K562 (cell line): ENCODE measurements at regions not wholly inside any gene's neighbourhood (a gene's known extent, or its start where the extent isn't known, plus 50 kb on each side); places are given as distances from the start of the nearest gene placed in this dataset.

Experiments
- ATAC-seq: fragments of 200-7000 bp; cut with Tn5 transposase; 3 replicates; pipeline ENCODE4 v1.9.1; 2020; ENCODE audit warnings: moderate library complexity
- BruUV-seq: library from RNA; stranded (reverse); fragments of 400-500 nt; replicated peaks from 2 replicates; lab custom pipeline; 2021; lab: Mats Ljungman, UMichigan
- CTCF ChIA-PET: fragments of 300-600 bp; formaldehyde crosslinking; extraction: SDS; loops from one replicate; lab custom pipeline; 2021; ENCODE audit warnings: low intra/inter-chr PET ratio; lab: Yijun Ruan, JAX
- POLR2A ChIA-PET: fragments of 300-600, 350-650 bp; sonication (Branson Sonifier 250); formaldehyde crosslinking; extraction: SDS; loops from one replicate; lab custom pipeline; 2021; ENCODE audit warnings: antibody characterized with exemption, inconsistent platforms; lab: Yijun Ruan, JAX
- DNase-seq, 4 experiments: peaks; one replicate each; pipeline versions ENCODE4 v3.0.0 to v3.0.0-alpha.2; 2011 to 2018; ENCODE audit warnings: low spot score in 3 of 4, mixed read lengths in 3 of 4; ENCODE audit errors: extremely low read depth in 1 of 4
- FAIRE-seq: peaks from 2 replicates; lab custom pipeline; 2011; peaks lifted over from hg19 to GRCh38; lab: Jason Lieb, UNC
- H2AFZ ChIP-seq: 2 replicates; pipeline ENCODE4 v1.6.0; 2011; ENCODE audit warnings: low read depth, low read length, control low read depth, inconsistent platforms
- H3K27ac ChIP-seq: fragments of 200-600 bp; 3 replicates; pipeline ENCODE4 v1.8.0; 2011; ENCODE audit warnings: low read depth, mild to moderate bottlenecking, control low read depth, inconsistent platforms, low read length, moderate library complexity, mixed read lengths; ENCODE audit errors: extremely low read depth
- H3K27me3 ChIP-seq, 2 experiments: fragments of 300-600 bp in 1 of 2; 2 replicates in 1 of 2; 3 replicates in 1 of 2; pipeline versions ENCODE4 v1.6.0 to v1.8.0; 2011; ENCODE audit warnings: inconsistent platforms in 2 of 2, low read length in 2 of 2, mild to moderate bottlenecking in 1 of 2, mixed read lengths in 1 of 2, moderate library complexity in 1 of 2; ENCODE audit not compliant: control insufficient read depth in 2 of 2, insufficient read depth in 2 of 2
- H3K36me3 ChIP-seq: fragments of 300-600 bp; 3 replicates; pipeline ENCODE4 v1.8.0; 2011; ENCODE audit warnings: mild to moderate bottlenecking, low read length, inconsistent platforms; ENCODE audit not compliant: control insufficient read depth, insufficient read depth
- H3K4me1 ChIP-seq, 2 experiments: fragments of 200-600 bp in 1 of 2; replicated peaks in 1 of 2; 2 replicates in 1 of 2; 3 replicates in 1 of 2; pipeline versions ENCODE4 v1.5.1 to v1.8.0; 2011; ENCODE audit warnings: inconsistent platforms in 2 of 2, low read length in 2 of 2, mild to moderate bottlenecking in 1 of 2, mixed read lengths in 1 of 2, moderate library complexity in 1 of 2; ENCODE audit not compliant: control insufficient read depth in 2 of 2, insufficient read depth in 2 of 2
- H3K4me2 ChIP-seq: 2 replicates; pipeline ENCODE4 v1.6.1; 2011; ENCODE audit warnings: low read length, control low read depth, inconsistent platforms, mixed read lengths; ENCODE audit not compliant: insufficient read depth
- H3K4me3 ChIP-seq: fragments of 200-600 bp; sonication (generic), shearing (Covaris generic); 2 replicates; pipeline ENCODE4 v1.5.1; 2016; ENCODE audit warnings: control low read depth, inconsistent platforms
- H3K79me2 ChIP-seq: fragments of 200-600 bp; 3 replicates; pipeline ENCODE4 v1.8.0; 2011; ENCODE audit warnings: low read length, inconsistent platforms; ENCODE audit not compliant: control insufficient read depth, insufficient read depth
- H3K9ac ChIP-seq, 2 experiments: 2 replicates each; pipeline versions ENCODE4 v1.6.0 to v1.6.1; 2011; ENCODE audit warnings: low read depth in 2 of 2, low read length in 2 of 2, control low read depth in 1 of 2, inconsistent platforms in 1 of 2, mild to moderate bottlenecking in 1 of 2, mixed read lengths in 1 of 2; ENCODE audit not compliant: insufficient read depth in 1 of 2
- H3K9me1 ChIP-seq: one replicate; pipeline ENCODE4 v1.6.0; 2011; ENCODE audit warnings: inconsistent platforms, mild to moderate bottlenecking, low read length, moderate library complexity; ENCODE audit not compliant: control insufficient read depth, insufficient read depth
- H3K9me3 ChIP-seq: replicated peaks from 2 replicates; pipeline ENCODE4 v1.5.1; 2011; ENCODE audit warnings: low read depth, low read length, inconsistent platforms; ENCODE audit not compliant: control insufficient read depth, insufficient read depth
- H4K20me1 ChIP-seq: replicated peaks from 2 replicates; pipeline ENCODE4 v1.6.1; 2011; ENCODE audit warnings: low read length, inconsistent platforms, mixed read lengths; ENCODE audit not compliant: control insufficient read depth, insufficient read depth
- ATF6 ChIP-seq: sonication (generic); formaldehyde crosslinking; IDR thresholded peaks from 2 replicates; pipeline ENCODE4 v1.4.0; 2020; ENCODE audit warnings: mild to moderate bottlenecking, missing genetic modification reagents
- ELF4 ChIP-seq: fragments of 450-650 bp; formaldehyde crosslinking; IDR thresholded peaks from 2 replicates; pipeline ENCODE4 v1.4.0; 2022; ENCODE audit warnings: missing genetic modification characterization
- ETV6 ChIP-seq, 3 experiments: fragments of 150-350 bp in 1 of 3; sonication (generic) in 1 of 3; formaldehyde crosslinking in 1 of 3; IDR thresholded peaks; 2 replicates each; pipeline versions ENCODE4 v1.6.1 to v1.8.0; 2014 to 2022; ENCODE audit warnings: borderline replicate concordance in 2 of 3, low read depth in 2 of 3, antibody characterized with exemption in 1 of 3, low read length in 1 of 3, mild to moderate bottlenecking in 1 of 3, missing genetic modification reagents in 1 of 3
- GTF2B ChIP-seq: IDR thresholded peaks from 2 replicates; pipeline ENCODE4 v1.6.1; 2011; ENCODE audit not compliant: insufficient read length; ENCODE audit errors: extremely low read depth
- HES1 ChIP-seq: fragments of 450-650 bp; IDR thresholded peaks from 2 replicates; pipeline ENCODE4 v1.6.1; 2016; ENCODE audit warnings: low read depth, mild to moderate bottlenecking, moderate library complexity
- POLR3G ChIP-seq: IDR thresholded peaks from 2 replicates; pipeline ENCODE4 v1.6.1; 2011; ENCODE audit not compliant: insufficient read length, insufficient replicate concordance; ENCODE audit errors: extremely low read depth
- RUNX1 ChIP-seq: sonication (generic); IDR thresholded peaks from 2 replicates; pipeline ENCODE4 v1.6.1; 2016; ENCODE audit warnings: antibody characterized with exemption, low read depth
- ZBTB11 ChIP-seq, 3 experiments: fragments of 200-800 bp in 1 of 3; fragments of 250-450 bp in 1 of 3; fragments of 450-650 bp in 1 of 3; sonication (Bioruptor Pico) in 1 of 3; sonication (Bioruptor generic) in 1 of 3; formaldehyde crosslinking in 1 of 3; IDR thresholded peaks; 2 replicates each; pipeline versions ENCODE4 v1.6.1 to v1.8.0; 2016 to 2022; ENCODE audit warnings: mild to moderate bottlenecking in 2 of 3, missing genetic modification characterization in 2 of 3, missing compliant biosample characterization in 1 of 3, moderate library complexity in 1 of 3
- ZNF699 ChIP-seq: fragments of 250-450 bp; sonication (Bioruptor Pico); IDR thresholded peaks from 2 replicates; pipeline ENCODE4 v1.8.0; 2021; ENCODE audit warnings: mild to moderate bottlenecking, moderate library complexity; ENCODE audit not compliant: insufficient replicate concordance
- WGBS: fragments of 100-300 bp; shearing (Covaris generic); methylation state at CpG from one replicate; pipeline ENCODE4 v1.1.6; 2016; ENCODE audit warnings: low coverage, mixed read lengths; ENCODE audit not compliant: insufficient coverage; ENCODE audit errors: missing lambda C conversion rate; 5-methylcytosine and 5-hydroxymethylcytosine counted together
- in situ Hi-C: fragments of 300-500 bp; cut with MboI; formaldehyde crosslinking; loops from 4 replicates; pipeline ENCODE4 v1.15.0; 2018; ENCODE audit warnings: inconsistent platforms, mixed read lengths
- intact Hi-C: fragments of 100-400 bp; cut with micrococcal nuclease; formaldehyde crosslinking; loops from 2 replicates; pipeline ENCODE4 v1.14.2; 2022
- TF ChIP-seq, protein P1 (sequence below): fragments of 250-450 bp; sonication (Bioruptor Pico); IDR thresholded peaks from 2 replicates; pipeline ENCODE4 v1.6.1; 2021; ENCODE audit warnings: mild to moderate bottlenecking

DNA sequence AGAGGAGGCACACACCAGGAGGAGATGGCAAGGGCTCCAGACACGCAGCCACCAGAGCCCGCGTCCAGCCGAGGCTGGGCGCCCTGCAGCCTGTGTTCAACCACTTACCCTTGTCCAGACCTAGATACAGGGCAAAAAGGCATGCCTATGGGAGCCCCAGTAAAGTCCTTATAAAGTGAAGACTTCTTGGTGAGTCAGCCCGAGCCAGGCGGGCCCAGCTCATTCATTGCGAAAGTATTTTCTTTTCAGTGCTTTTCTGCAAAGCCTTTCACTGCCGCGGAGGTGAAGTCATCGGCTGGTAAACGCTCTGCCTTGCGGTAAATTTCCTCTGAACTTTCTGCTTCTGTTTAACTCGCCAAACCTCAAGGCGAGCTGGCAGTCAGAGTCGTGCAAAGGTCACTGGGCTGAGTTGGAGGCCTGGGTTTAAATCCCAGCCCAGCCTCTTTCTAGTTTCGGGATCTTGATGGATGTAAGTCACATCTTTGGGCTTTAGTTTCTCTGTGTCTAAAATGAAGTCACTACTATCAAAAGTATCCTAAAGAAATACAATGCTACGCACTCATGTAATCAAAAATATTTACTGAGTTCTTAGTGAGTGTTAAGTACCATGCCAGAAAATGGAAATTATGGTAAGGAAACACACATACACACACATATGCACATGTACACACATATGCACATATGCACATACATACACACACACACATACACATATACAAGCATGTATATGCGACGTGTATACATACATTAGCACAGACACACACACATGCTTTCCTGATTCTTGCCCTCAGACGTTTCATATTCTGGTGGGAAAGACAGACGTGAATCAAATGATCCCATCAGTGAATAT is 54.7 kb upstream of the IFFO2 start (continued):
- no peak for TF ChIP-seq ZNF699 (CRISPR knock-in tag)
- TF ChIP-seq, protein P1, sequence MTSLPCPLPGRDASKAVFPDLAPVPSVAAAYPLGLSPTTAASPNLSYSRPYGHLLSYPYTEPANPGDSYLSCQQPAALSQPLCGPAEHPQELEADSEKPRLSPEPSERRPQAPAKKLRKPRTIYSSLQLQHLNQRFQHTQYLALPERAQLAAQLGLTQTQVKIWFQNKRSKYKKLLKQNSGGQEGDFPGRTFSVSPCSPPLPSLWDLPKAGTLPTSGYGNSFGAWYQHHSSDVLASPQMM: no peak

DNA sequence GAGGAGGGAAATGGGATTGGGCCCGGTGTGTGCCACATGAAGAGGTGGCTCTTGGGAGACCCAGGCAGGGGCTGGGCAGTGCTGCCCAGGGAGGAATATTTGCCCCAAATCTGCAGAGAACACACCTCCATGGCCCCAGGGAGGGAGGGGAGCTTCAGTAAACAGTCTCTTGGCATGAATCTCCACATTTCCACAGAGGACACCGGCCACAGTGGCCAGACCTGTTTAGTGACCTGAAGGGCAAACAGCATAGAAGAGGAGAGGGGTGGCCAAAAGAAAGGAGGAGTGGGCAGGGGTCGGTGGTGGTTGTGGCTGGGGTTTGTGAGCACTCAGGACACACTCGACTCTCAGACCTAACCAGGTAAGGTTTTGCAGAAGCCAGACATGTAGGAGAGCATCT is 54.0 kb upstream of the IFFO2 start:
- ChIA-PET CTCF (no interaction called here), POLR2A (no interaction called here)
- intact Hi-C loops (no loop called here), in situ Hi-C loops (no loop called here)
- FAIRE-seq (no peak), ATAC-seq (no peak), DNase-seq (no peak)
- peaks cover 16% of the 10 kb centered on the region for H4K20me1 ChIP-seq
- H3K79me2 ChIP-seq: no peaks in the 10 kb centered on the region
- no peak overlapping the region for H3K4me2 ChIP-seq
- H3K36me3 ChIP-seq: no peaks in the 10 kb centered on the region
- no peak overlapping the region for H3K27ac ChIP-seq
- WGBS: 0% methylated on average over 4 of the region's 4 CpGs
- BruUV-seq: no TSS peak
- H3K9me1 ChIP-seq: no peaks in the 10 kb centered on the region
- peaks cover 47 to 75% of the 10 kb centered on the region in 2 experiments for H3K27me3 ChIP-seq
- H3K9me3 ChIP-seq: no peaks in the 10 kb centered on the region
- H3K4me3 ChIP-seq: no peak overlapping the region
- H3K9ac ChIP-seq: no peak overlapping the region
- peaks cover 3 to 8% of the 10 kb centered on the region in 2 experiments; a peak in 2 of 5 replicates for H3K4me1 ChIP-seq
- H2AFZ ChIP-seq: no peak overlapping the region
- TF ChIP-seq ZBTB11 (CRISPR knock-in tag; IDR thresholded peaks at IDR 0.05): no peak
- no peak for TF ChIP-seq RUNX1
- TF ChIP-seq GTF2B: no peak
- no peak for TF ChIP-seq ATF6 (CRISPR knock-in tag)
- TF ChIP-seq HES1: no peak
- TF ChIP-seq ELF4: no peak
- no peak for TF ChIP-seq ETV6 (IDR thresholded peaks at IDR 0.05; ENCODE audit: borderline replicate concordance in 1 of 2, low read depth in 2 of 2, low read length in 1 of 2)
- no peak for TF ChIP-seq ETV6 (CRISPR knock-in tag; IDR thresholded peaks at IDR 0.05; ENCODE audit: borderline replicate concordance)
- TF ChIP-seq POLR3G: no peak
